GM23338 (cell line): ENCODE measurements at regions not wholly inside any gene's neighbourhood (a gene's known extent, or its start where the extent isn't known, plus 50 kb on each side); places are given as distances from the start of the nearest gene placed in this dataset.

Experiments used
- CREB1 ChIP-seq: fragments of 250-450 bp; sonication (Bioruptor Pico); IDR thresholded peaks from 2 replicates; pipeline ENCODE4 v1.5.0; 2020; ENCODE audit warnings: low read depth, mild to moderate bottlenecking, moderate library complexity
- EZH2 ChIP-seq: fragments of 200-600 bp; sonication (generic); IDR thresholded peaks from one replicate; pipeline ENCODE4 v1.8.0; 2017; ENCODE audit warnings: antibody characterized with exemption, mild to moderate bottlenecking, low read depth; ENCODE audit not compliant: unreplicated experiment
- EZH2phosphoT487 ChIP-seq: fragments of 200-600 bp; sonication (generic); IDR thresholded peaks from one replicate; pipeline ENCODE4 v1.8.1; 2018; ENCODE audit warnings: antibody characterized with exemption; ENCODE audit not compliant: unreplicated experiment
- POLR2AphosphoS5 ChIP-seq: IDR thresholded peaks from 2 replicates; pipeline ENCODE4 v1.6.1; 2016; ENCODE audit warnings: antibody characterized with exemption, low read depth
- STAT1 ChIP-seq: IDR thresholded peaks from one replicate; pipeline ENCODE4 v1.6.1; 2016; ENCODE audit warnings: antibody characterized with exemption; ENCODE audit not compliant: unreplicated experiment
- ZNF114 ChIP-seq: fragments of 250-450 bp; sonication (Bioruptor Pico); IDR thresholded peaks from 2 replicates; pipeline ENCODE4 v1.5.0; 2020; ENCODE audit warnings: mild to moderate bottlenecking, moderate library complexity
- TF ChIP-seq, protein P1 (sequence below), 2 experiments: fragments of 200-600 bp in 1 of 2; sonication (generic) in 1 of 2; conservative IDR thresholded peaks; 2 replicates each; pipeline versions ENCODE4 v1.5.1 to v1.6.1; 2016 to 2017; ENCODE audit warnings: antibody characterized with exemption in 2 of 2, low read depth in 2 of 2, mild to moderate bottlenecking in 2 of 2, moderate library complexity in 1 of 2
- TF ChIP-seq, protein P2 (sequence below): IDR thresholded peaks from one replicate; pipeline ENCODE4 v1.6.1; 2018; ENCODE audit warnings: antibody characterized with exemption; ENCODE audit not compliant: unreplicated experiment

GRCh38 chr10:7477538-7478334 is 66.9 kb upstream of the SFMBT2 start:
- TF ChIP-seq, protein P1, sequence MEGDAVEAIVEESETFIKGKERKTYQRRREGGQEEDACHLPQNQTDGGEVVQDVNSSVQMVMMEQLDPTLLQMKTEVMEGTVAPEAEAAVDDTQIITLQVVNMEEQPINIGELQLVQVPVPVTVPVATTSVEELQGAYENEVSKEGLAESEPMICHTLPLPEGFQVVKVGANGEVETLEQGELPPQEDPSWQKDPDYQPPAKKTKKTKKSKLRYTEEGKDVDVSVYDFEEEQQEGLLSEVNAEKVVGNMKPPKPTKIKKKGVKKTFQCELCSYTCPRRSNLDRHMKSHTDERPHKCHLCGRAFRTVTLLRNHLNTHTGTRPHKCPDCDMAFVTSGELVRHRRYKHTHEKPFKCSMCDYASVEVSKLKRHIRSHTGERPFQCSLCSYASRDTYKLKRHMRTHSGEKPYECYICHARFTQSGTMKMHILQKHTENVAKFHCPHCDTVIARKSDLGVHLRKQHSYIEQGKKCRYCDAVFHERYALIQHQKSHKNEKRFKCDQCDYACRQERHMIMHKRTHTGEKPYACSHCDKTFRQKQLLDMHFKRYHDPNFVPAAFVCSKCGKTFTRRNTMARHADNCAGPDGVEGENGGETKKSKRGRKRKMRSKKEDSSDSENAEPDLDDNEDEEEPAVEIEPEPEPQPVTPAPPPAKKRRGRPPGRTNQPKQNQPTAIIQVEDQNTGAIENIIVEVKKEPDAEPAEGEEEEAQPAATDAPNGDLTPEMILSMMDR (conservative IDR thresholded peaks at IDR 0.05; ENCODE audit: low read depth in 2 of 2), result no peak
- TF ChIP-seq EZH2, result no peak
- TF ChIP-seq, protein P2, sequence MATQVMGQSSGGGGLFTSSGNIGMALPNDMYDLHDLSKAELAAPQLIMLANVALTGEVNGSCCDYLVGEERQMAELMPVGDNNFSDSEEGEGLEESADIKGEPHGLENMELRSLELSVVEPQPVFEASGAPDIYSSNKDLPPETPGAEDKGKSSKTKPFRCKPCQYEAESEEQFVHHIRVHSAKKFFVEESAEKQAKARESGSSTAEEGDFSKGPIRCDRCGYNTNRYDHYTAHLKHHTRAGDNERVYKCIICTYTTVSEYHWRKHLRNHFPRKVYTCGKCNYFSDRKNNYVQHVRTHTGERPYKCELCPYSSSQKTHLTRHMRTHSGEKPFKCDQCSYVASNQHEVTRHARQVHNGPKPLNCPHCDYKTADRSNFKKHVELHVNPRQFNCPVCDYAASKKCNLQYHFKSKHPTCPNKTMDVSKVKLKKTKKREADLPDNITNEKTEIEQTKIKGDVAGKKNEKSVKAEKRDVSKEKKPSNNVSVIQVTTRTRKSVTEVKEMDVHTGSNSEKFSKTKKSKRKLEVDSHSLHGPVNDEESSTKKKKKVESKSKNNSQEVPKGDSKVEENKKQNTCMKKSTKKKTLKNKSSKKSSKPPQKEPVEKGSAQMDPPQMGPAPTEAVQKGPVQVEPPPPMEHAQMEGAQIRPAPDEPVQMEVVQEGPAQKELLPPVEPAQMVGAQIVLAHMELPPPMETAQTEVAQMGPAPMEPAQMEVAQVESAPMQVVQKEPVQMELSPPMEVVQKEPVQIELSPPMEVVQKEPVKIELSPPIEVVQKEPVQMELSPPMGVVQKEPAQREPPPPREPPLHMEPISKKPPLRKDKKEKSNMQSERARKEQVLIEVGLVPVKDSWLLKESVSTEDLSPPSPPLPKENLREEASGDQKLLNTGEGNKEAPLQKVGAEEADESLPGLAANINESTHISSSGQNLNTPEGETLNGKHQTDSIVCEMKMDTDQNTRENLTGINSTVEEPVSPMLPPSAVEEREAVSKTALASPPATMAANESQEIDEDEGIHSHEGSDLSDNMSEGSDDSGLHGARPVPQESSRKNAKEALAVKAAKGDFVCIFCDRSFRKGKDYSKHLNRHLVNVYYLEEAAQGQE, result no peak
- TF ChIP-seq POLR2AphosphoS5, result no peak
- no peak for TF ChIP-seq EZH2phosphoT487
- no peak for TF ChIP-seq ZNF114
- no peak for TF ChIP-seq STAT1
- TF ChIP-seq CREB1 (CRISPR knock-in tag), result no peak
